Immature natural killer cell (primary cell): ENCODE measurements at regions not wholly inside any gene's neighbourhood (a gene's known extent, or its start where the extent isn't known, plus 50 kb on each side); places are given as distances from the start of the nearest gene placed in this dataset.
A peak's percentile ranks its signal among the peaks of the same experiment; 100 is the strongest.

Experiments used
- DNase-seq, 3 donors: peaks; one replicate each; pipeline ENCODE4 v3.0.0; 2022; ENCODE audit warnings: mixed read lengths in 1 of 3
- H3K27ac Mint-ChIP-seq, 6 donors: one replicate each; pipeline ENCODE4 v1.8.0; 2020; ENCODE audit warnings: mixed read lengths in 6 of 6, mild to moderate bottlenecking in 5 of 6, inconsistent platforms in 4 of 6, moderate library complexity in 3 of 6
- H3K27me3 Mint-ChIP-seq, 3 donors: one replicate each; pipeline ENCODE4 v1.8.0; 2020 to 2021; ENCODE audit warnings: low read depth in 3 of 3, mild to moderate bottlenecking in 3 of 3, mixed read lengths in 3 of 3, moderate library complexity in 3 of 3, inconsistent platforms in 1 of 3
- H3K36me3 Mint-ChIP-seq, 3 donors: one replicate each; pipeline ENCODE4 v1.8.0; 2020; ENCODE audit warnings: mixed read lengths in 3 of 3, inconsistent platforms in 2 of 3, mild to moderate bottlenecking in 2 of 3
- H3K4me1 Mint-ChIP-seq, 2 donors: one replicate each; pipeline ENCODE4 v1.8.0; 2020; ENCODE audit warnings: inconsistent platforms in 2 of 2, mild to moderate bottlenecking in 2 of 2, mixed read lengths in 2 of 2, moderate library complexity in 1 of 2
- H3K4me3 Mint-ChIP-seq, 5 donors: one replicate each; pipeline ENCODE4 v1.8.0; 2020; ENCODE audit warnings: mild to moderate bottlenecking in 5 of 5, mixed read lengths in 5 of 5, inconsistent platforms in 3 of 5, moderate library complexity in 3 of 5
- H3K9me3 Mint-ChIP-seq, 6 donors: one replicate each; pipeline ENCODE4 v1.8.0; 2020; ENCODE audit warnings: mild to moderate bottlenecking in 6 of 6, mixed read lengths in 6 of 6, inconsistent platforms in 4 of 6, moderate library complexity in 3 of 6

- no peak for DNase-seq
- Mint-ChIP-seq H3K36me3 (no peaks in the 10 kb centered on the region), H3K27me3 (peaks cover 0 to 3% (median 0%) of the 10 kb centered on the region in 3 donors), H3K27ac (no peak overlapping the region), H3K4me1 (no peaks in the 10 kb centered on the region), H3K9me3 (peaks cover 0 to 2% (median 0%) of the 10 kb centered on the region in 6 donors), H3K4me3 (no peak overlapping the region)
Observed at GRCh38 chr17:79511471-79511870, 99.4 kb downstream of the RBFOX3 start.

- no peak for DNase-seq
- H3K9me3 Mint-ChIP-seq = peaks cover 0 to 2% (median 0%) of the 10 kb centered on the region in 6 donors
- no peak overlapping the region for H3K27ac Mint-ChIP-seq
- H3K4me3 Mint-ChIP-seq = no peak overlapping the region
- H3K36me3 Mint-ChIP-seq = no peaks in the 10 kb centered on the region
- H3K27me3 Mint-ChIP-seq = peaks cover 0 to 3% (median 0%) of the 10 kb centered on the region in 3 donors
- no peaks in the 10 kb centered on the region for H3K4me1 Mint-ChIP-seq
Observed at GRCh38 chr17:79510071-79510470, 100.8 kb downstream of the RBFOX3 start.

- no peaks in the 10 kb centered on the region for H3K4me1 Mint-ChIP-seq
- H3K27me3 Mint-ChIP-seq = peaks cover 0 to 3% (median 0%) of the 10 kb centered on the region in 3 donors
- peaks cover 0 to 2% (median 0%) of the 10 kb centered on the region in 6 donors for H3K9me3 Mint-ChIP-seq
- no peak for DNase-seq
- no peaks in the 10 kb centered on the region for H3K36me3 Mint-ChIP-seq
- no peak overlapping the region for H3K27ac Mint-ChIP-seq
- H3K4me3 Mint-ChIP-seq = no peak overlapping the region
Observed at GRCh38 chr17:79509490-79509889, 101.4 kb downstream of the RBFOX3 start.

GRCh38 chr17:79509008-79509407 is 101.8 kb downstream of the RBFOX3 start:
- H3K27ac Mint-ChIP-seq = no peak overlapping the region
- no peak overlapping the region for H3K4me3 Mint-ChIP-seq
- H3K27me3 Mint-ChIP-seq = peaks cover 0 to 3% (median 0%) of the 10 kb centered on the region in 3 donors
- H3K9me3 Mint-ChIP-seq = peaks cover 0 to 2% (median 0%) of the 10 kb centered on the region in 6 donors
- no peaks in the 10 kb centered on the region for H3K4me1 Mint-ChIP-seq
- no peak for DNase-seq
- no peaks in the 10 kb centered on the region for H3K36me3 Mint-ChIP-seq

GRCh38 chr17:79508291-79508716 is 102.5 kb downstream of the RBFOX3 start:
- Mint-ChIP-seq H3K4me1 (no peaks in the 10 kb centered on the region), H3K27me3 (peaks cover 0 to 3% (median 0%) of the 10 kb centered on the region in 3 donors), H3K27ac (no peak overlapping the region), H3K4me3 (no peak overlapping the region), H3K9me3 (peaks cover 0 to 2% (median 0%) of the 10 kb centered on the region in 6 donors), H3K36me3 (no peaks in the 10 kb centered on the region)
- DNase-seq = no peak

- H3K4me3 Mint-ChIP-seq = no peak overlapping the region
- no peak for DNase-seq
- no peaks in the 10 kb centered on the region for H3K36me3 Mint-ChIP-seq
- H3K27ac Mint-ChIP-seq = no peak overlapping the region
- H3K9me3 Mint-ChIP-seq = peaks cover 0 to 2% (median 0%) of the 10 kb centered on the region in 6 donors
- peaks cover 0 to 3% (median 2%) of the 10 kb centered on the region in 3 donors for H3K27me3 Mint-ChIP-seq
- no peaks in the 10 kb centered on the region for H3K4me1 Mint-ChIP-seq
Observed at GRCh38 chr17:79506955-79507354, 103.9 kb downstream of the RBFOX3 start.

- Mint-ChIP-seq H3K36me3 (no peaks in the 10 kb centered on the region), H3K4me3 (no peak overlapping the region), H3K4me1 (no peaks in the 10 kb centered on the region), H3K9me3 (peaks cover 0 to 2% (median 0%) of the 10 kb centered on the region in 6 donors), H3K27me3 (peaks cover 0 to 3% (median 2%) of the 10 kb centered on the region in 3 donors), H3K27ac (no peak overlapping the region)
- DNase-seq = no peak
Observed at GRCh38 chr17:79506150-79506870, 104.5 kb downstream of the RBFOX3 start.

GRCh38 chr17:79505199-79505598 is 105.7 kb downstream of the RBFOX3 start:
- DNase-seq = no peak
- Mint-ChIP-seq H3K4me1 (no peaks in the 10 kb centered on the region), H3K27me3 (peaks cover 0 to 10% (median 3%) of the 10 kb centered on the region in 3 donors), H3K36me3 (no peaks in the 10 kb centered on the region), H3K9me3 (no peaks in the 10 kb centered on the region), H3K4me3 (no peak overlapping the region), H3K27ac (peak overlapping the region in 1 of 6 donors; percentile 4)

- DNase-seq = no peak
- Mint-ChIP-seq H3K4me1 (no peaks in the 10 kb centered on the region), H3K27ac (no peak overlapping the region), H3K4me3 (no peak overlapping the region), H3K9me3 (no peaks in the 10 kb centered on the region), H3K27me3 (peaks cover 0 to 10% (median 3%) of the 10 kb centered on the region in 3 donors), H3K36me3 (no peaks in the 10 kb centered on the region)
Observed at GRCh38 chr17:79504181-79504605, 106.7 kb downstream of the RBFOX3 start.

GRCh38 chr17:79503126-79503839 is 107.6 kb downstream of the RBFOX3 start:
- H3K27me3 Mint-ChIP-seq = peaks cover 0 to 10% (median 3%) of the 10 kb centered on the region in 3 donors
- no peaks in the 10 kb centered on the region for H3K4me1 Mint-ChIP-seq
- H3K9me3 Mint-ChIP-seq = no peaks in the 10 kb centered on the region
- no peak overlapping the region for H3K4me3 Mint-ChIP-seq
- H3K36me3 Mint-ChIP-seq = no peaks in the 10 kb centered on the region
- peak overlapping the region in 1 of 6 donors; percentile 3 for H3K27ac Mint-ChIP-seq
- DNase-seq = no peak

GRCh38 chr17:79501910-79502309 is 108.9 kb downstream of the RBFOX3 start:
- Mint-ChIP-seq H3K4me3 (no peak overlapping the region), H3K4me1 (no peaks in the 10 kb centered on the region), H3K36me3 (peaks cover 0 to 3% (median 0%) of the 10 kb centered on the region in 3 donors), H3K27ac (no peak overlapping the region), H3K27me3 (peaks cover 0 to 10% (median 3%) of the 10 kb centered on the region in 3 donors), H3K9me3 (no peaks in the 10 kb centered on the region)
- no peak for DNase-seq

- no peaks in the 10 kb centered on the region for H3K9me3 Mint-ChIP-seq
- H3K36me3 Mint-ChIP-seq = peaks cover 0 to 3% (median 0%) of the 10 kb centered on the region in 3 donors
- DNase-seq = no peak
- H3K4me1 Mint-ChIP-seq = no peaks in the 10 kb centered on the region
- H3K27me3 Mint-ChIP-seq = peaks cover 0 to 10% (median 2%) of the 10 kb centered on the region in 3 donors
- H3K27ac Mint-ChIP-seq = no peak overlapping the region
- H3K4me3 Mint-ChIP-seq = no peak overlapping the region
Observed at GRCh38 chr17:79500745-79501618, 109.9 kb downstream of the RBFOX3 start.

- no peaks in the 10 kb centered on the region for H3K4me1 Mint-ChIP-seq
- no peak for DNase-seq
Observed at GRCh38 chr17:79498854-79499253, 112.0 kb downstream of the RBFOX3 start.

More at GRCh38 chr17:79498854-79499253, 112.0 kb downstream of the RBFOX3 start:
- Mint-ChIP-seq H3K4me3 (no peak overlapping the region), H3K36me3 (peaks cover 0 to 3% (median 0%) of the 10 kb centered on the region in 3 donors), H3K27me3 (peaks cover 0 to 12% (median 0%) of the 10 kb centered on the region in 3 donors), H3K9me3 (no peaks in the 10 kb centered on the region), H3K27ac (no peak overlapping the region)
